Thyroid gland (tissue), 4 donors: ENCODE measurements at regions not wholly inside any gene's neighbourhood (a gene's known extent, or its start where the extent isn't known, plus 50 kb on each side); places are given as distances from the start of the nearest gene placed in this dataset.

ENCODE experiments used
- DNase-seq, 2 donors: peaks; one replicate each; pipeline ENCODE4 v3.0.0-alpha.2; 2019
- H3K27ac ChIP-seq, 3 donors: fragments of 200-600 bp; sonication (generic); 1 replicate in 2 of 3; 2 replicates in 1 of 3; pipeline ENCODE4 v1.5.1; 2016 to 2019; ENCODE audit warnings: mild to moderate bottlenecking in 1 of 3, moderate library complexity in 1 of 3
- H3K27me3 ChIP-seq: fragments of 200-600 bp; sonication (generic); one replicate; pipeline ENCODE4 v1.5.1; 2019
- H3K36me3 ChIP-seq, 2 donors: fragments of 200-600 bp; sonication (generic); one replicate each; pipeline ENCODE4 v1.5.1; 2016 to 2019
- H3K4me1 ChIP-seq, 2 donors: fragments of 200-600 bp; sonication (generic); one replicate each; pipeline ENCODE4 v1.5.1; 2017 to 2019
- H3K4me3 ChIP-seq, 3 donors: fragments of 200-600 bp; sonication (generic); replicated peaks in 1 of 3; 1 replicate in 2 of 3; 2 replicates in 1 of 3; pipeline ENCODE4 v1.5.1; 2016; ENCODE audit warnings: mild to moderate bottlenecking in 1 of 3
- H3K9me3 ChIP-seq: fragments of 200-600 bp; sonication (generic); one replicate; pipeline ENCODE4 v1.5.1; 2017
- CTCF ChIP-seq, 6 experiments: fragments of 200-600 bp in 3 of 6; fragments of 450-650 bp in 3 of 6; sonication (generic) in 3 of 6; IDR thresholded peaks; one replicate each; pipeline ENCODE4 v1.5.1; 2016 to 2019; ENCODE audit warnings: antibody characterized with exemption in 6 of 6, mild to moderate bottlenecking in 2 of 6, inconsistent platforms in 1 of 6, moderate library complexity in 1 of 6
- POLR2A ChIP-seq, 2 donors: fragments of 450-650 bp; IDR thresholded peaks; one replicate each; pipeline ENCODE4 v1.6.1; 2017; ENCODE audit warnings: antibody characterized with exemption in 2 of 2, mild to moderate bottlenecking in 2 of 2, moderate library complexity in 1 of 2
- WGBS, 2 donors: methylation state at CpG; one replicate each; pipeline ENCODE4 v1.1.5; 2017; 5-methylcytosine and 5-hydroxymethylcytosine counted together
- intact Hi-C: fragments of 100-400 bp; cut with DNase I; formaldehyde crosslinking; loops from one replicate; pipeline ENCODE4 v1.15.1; 2023

- H3K4me1 ChIP-seq, result no peaks in the 10 kb centered on the region
- no peaks in the 10 kb centered on the region for H3K9me3 ChIP-seq
- H3K36me3 ChIP-seq, result no peaks in the 10 kb centered on the region
- 82 to 87% methylated on average over 2 of the region's 2 CpGs for WGBS, 2 donors
- no peak overlapping the region for H3K4me3 ChIP-seq
- no peak for DNase-seq
- TF ChIP-seq CTCF (IDR thresholded peaks at IDR 0.05) (no peak), POLR2A (IDR thresholded peaks at IDR 0.05) (no peak)
- no peak overlapping the region for H3K27ac ChIP-seq
- intact Hi-C loops, result no loop called here
- no peaks in the 10 kb centered on the region for H3K27me3 ChIP-seq
These were observed 60.2 kb upstream of the RBPJ start for GRCh38 chr4:26260571-26260970.

DNA sequence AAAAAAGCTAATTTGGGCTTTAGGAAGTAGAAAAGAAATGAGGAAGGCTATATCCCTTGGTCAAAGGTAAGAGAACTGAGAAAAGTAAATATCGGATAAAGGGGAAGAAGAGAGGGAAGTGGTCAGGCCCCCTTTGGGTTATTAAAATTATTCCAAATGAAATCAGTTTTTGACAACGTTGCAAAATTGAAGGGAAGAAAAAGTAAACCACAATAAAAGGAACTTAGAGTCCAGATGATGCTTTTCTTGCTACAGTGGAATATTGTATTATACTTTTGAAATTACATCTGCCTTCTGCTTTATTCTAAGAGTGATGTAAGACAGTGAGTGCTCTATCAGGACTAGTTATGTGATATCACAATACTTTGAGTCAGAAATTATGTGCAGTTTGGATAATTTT lies 59.4 kb upstream of the RBPJ start:
- H3K4me1 ChIP-seq, result no peaks in the 10 kb centered on the region
- 70 to 72% methylated on average over 2 of the region's 2 CpGs for WGBS, 2 donors
- H3K9me3 ChIP-seq, result no peaks in the 10 kb centered on the region
- intact Hi-C loops, result no loop called here
- H3K4me3 ChIP-seq, result no peak overlapping the region
- TF ChIP-seq POLR2A (IDR thresholded peaks at IDR 0.05), result no peak
- H3K27ac ChIP-seq, result no peak overlapping the region
- no peaks in the 10 kb centered on the region for H3K36me3 ChIP-seq
- no peak for DNase-seq
- no peaks in the 10 kb centered on the region for H3K27me3 ChIP-seq

DNA sequence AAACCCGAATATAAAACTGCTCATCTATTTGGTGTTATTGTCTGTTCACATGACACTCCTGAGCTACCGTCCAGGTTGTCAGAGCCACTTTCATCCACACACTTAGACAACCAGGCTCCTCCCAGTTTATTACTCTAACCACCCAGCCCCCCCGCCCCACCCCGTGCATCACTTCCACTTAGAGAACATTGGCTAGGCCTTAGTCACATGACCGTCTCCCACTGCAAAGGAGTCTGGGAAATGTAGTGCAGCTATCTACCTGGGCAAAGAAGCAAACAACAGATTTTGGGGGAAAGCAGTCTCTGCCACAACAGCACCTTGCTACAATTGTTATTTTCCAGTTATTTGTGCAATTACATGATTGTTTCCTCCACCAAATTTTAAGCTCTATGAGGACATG lies 57.6 kb upstream of the RBPJ start:
- Histone ChIP-seq H3K27ac (no peak overlapping the region), H3K4me1 (no peaks in the 10 kb centered on the region), H3K9me3 (no peaks in the 10 kb centered on the region), H3K4me3 (no peak overlapping the region), H3K36me3 (no peaks in the 10 kb centered on the region), H3K27me3 (no peaks in the 10 kb centered on the region)
- DNase-seq, result no peak
- TF ChIP-seq POLR2A (IDR thresholded peaks at IDR 0.05), result no peak
- TF ChIP-seq CTCF (IDR thresholded peaks at IDR 0.05), result no peak
- WGBS, 2 donors, result 73 to 76% methylated on average over 5 of the region's 5 CpGs
- intact Hi-C loops, result no loop called here

- intact Hi-C loops, result no loop called here
- H3K27me3 ChIP-seq, result no peaks in the 10 kb centered on the region
- no peak overlapping the region for H3K4me3 ChIP-seq
- no peak for DNase-seq
- no peak overlapping the region for H3K27ac ChIP-seq
- 96 to 98% methylated on average over 5 of the region's 5 CpGs for WGBS, 2 donors
- no peaks in the 10 kb centered on the region for H3K4me1 ChIP-seq
- no peaks in the 10 kb centered on the region for H3K36me3 ChIP-seq
- TF ChIP-seq POLR2A (IDR thresholded peaks at IDR 0.05), result no peak
- TF ChIP-seq CTCF (IDR thresholded peaks at IDR 0.05), result no peak
- no peaks in the 10 kb centered on the region for H3K9me3 ChIP-seq
These were observed 56.7 kb upstream of the RBPJ start for GRCh38 chr4:26264109-26264508.

GRCh38 chr4:26267087-26267486 lies 53.7 kb upstream of the RBPJ start:
- no peak overlapping the region for H3K27ac ChIP-seq
- H3K36me3 ChIP-seq, result no peaks in the 10 kb centered on the region
- no peak overlapping the region for H3K4me3 ChIP-seq
- 78 to 90% methylated on average over 1 of the region's 1 CpG for WGBS, 2 donors
- intact Hi-C loops, result no loop called here
- TF ChIP-seq CTCF (IDR thresholded peaks at IDR 0.05) (no peak), POLR2A (IDR thresholded peaks at IDR 0.05) (no peak)
- no peaks in the 10 kb centered on the region for H3K9me3 ChIP-seq
- no peaks in the 10 kb centered on the region for H3K4me1 ChIP-seq
- H3K27me3 ChIP-seq, result no peaks in the 10 kb centered on the region
- peak in 1 of 2 donors; percentile 5 for DNase-seq

- Histone ChIP-seq H3K36me3 (no peaks in the 10 kb centered on the region), H3K27ac (no peak overlapping the region), H3K9me3 (no peaks in the 10 kb centered on the region), H3K4me3 (no peak overlapping the region), H3K27me3 (no peaks in the 10 kb centered on the region), H3K4me1 (no peaks in the 10 kb centered on the region)
- WGBS, 2 donors, result 87 to 91% methylated on average over 2 of the region's 2 CpGs
- intact Hi-C loops, result no loop called here
- no peak for DNase-seq
- TF ChIP-seq POLR2A (IDR thresholded peaks at IDR 0.05) (no peak), CTCF (IDR thresholded peaks at IDR 0.05) (no peak)
These were observed 52.6 kb upstream of the RBPJ start for GRCh38 chr4:26268246-26268645.
